Brain pericyte (primary cell): ENCODE measurements at regions not wholly inside any gene's neighbourhood (a gene's known extent, or its start where the extent isn't known, plus 50 kb on each side); places are given as distances from the start of the nearest gene placed in this dataset.
"Not testable (repeated sequence)": the region's sequence is repeated elsewhere in the genome, so short reads cannot be mapped to it uniquely, and the experiment has no call there.

Experiments
- DNase-seq: peaks from one replicate; pipeline ENCODE4 v3.0.0-alpha.2; 2012; ENCODE audit warnings: low read depth, low spot score

DNA sequence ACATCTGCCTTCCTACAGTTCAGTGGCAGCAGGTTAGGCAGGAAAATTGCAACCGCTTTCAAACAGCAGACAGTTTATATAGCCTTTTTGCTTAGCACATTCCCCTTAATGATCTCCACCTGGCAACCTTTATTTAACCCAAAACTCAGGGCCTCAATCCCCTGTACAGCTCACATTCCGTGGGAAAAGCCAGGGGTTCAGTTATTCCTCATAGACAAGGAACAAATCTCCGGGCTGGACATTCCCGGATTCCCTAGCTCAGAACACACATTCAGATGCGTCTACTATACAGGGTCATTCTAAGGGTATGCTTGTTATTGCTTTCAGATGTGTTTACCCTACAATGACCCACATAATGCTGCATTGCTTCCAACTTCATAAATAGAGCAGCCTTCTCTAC, 73.8 kb upstream of the DCN start:
- peak; percentile 25 for DNase-seq

GRCh38 chr12:91252341-91252740, 69.7 kb upstream of the DCN start:
- no peak for DNase-seq

- no peak for DNase-seq
Observed at GRCh38 chr12:91250273-91250665, 67.7 kb upstream of the DCN start.

DNA sequence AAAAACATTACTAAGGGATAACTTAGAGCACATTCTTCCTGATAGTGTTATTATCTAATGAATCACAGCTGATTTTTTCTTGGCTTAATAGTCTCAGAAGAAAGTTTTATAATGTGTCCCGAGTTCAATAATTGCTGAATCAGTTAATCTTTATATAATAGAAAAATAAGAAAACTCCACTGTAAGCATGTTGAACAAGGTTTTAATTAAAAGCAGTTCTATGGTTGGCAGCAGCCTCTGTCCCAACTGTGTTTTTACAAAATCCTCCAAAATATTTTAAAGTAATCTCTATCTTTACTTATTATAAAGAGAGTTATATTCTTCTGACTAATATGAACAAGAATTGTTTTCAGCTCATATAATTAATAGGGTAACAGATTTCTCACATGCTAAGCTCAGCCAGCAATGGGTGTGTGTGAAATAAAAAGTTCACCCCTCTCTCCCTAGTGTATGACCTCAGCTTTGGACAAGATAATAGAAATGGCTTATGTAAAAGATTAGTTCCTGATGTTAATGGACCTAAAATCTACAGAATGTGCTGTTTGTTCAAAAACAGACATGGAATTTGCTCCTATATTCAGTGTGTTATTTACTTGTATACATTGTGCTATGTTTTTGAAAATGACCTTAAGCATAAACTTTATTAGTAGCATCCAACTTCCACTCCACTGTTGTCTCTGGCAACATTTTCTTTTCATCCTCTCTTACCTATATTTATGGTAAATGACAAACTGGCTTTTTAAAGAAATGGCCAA, 67.1 kb upstream of the DCN start:
- DNase-seq: no peak

- DNase-seq: no peak
Observed at GRCh38 chr12:91249054-91249453, 66.4 kb upstream of the DCN start.

- DNase-seq: not testable (repeated sequence)
Observed at GRCh38 chr12:91243177-91243576, 60.6 kb upstream of the DCN start.

- no peak for DNase-seq
Observed at GRCh38 chr12:91241756-91242155, 59.1 kb upstream of the DCN start.

DNA sequence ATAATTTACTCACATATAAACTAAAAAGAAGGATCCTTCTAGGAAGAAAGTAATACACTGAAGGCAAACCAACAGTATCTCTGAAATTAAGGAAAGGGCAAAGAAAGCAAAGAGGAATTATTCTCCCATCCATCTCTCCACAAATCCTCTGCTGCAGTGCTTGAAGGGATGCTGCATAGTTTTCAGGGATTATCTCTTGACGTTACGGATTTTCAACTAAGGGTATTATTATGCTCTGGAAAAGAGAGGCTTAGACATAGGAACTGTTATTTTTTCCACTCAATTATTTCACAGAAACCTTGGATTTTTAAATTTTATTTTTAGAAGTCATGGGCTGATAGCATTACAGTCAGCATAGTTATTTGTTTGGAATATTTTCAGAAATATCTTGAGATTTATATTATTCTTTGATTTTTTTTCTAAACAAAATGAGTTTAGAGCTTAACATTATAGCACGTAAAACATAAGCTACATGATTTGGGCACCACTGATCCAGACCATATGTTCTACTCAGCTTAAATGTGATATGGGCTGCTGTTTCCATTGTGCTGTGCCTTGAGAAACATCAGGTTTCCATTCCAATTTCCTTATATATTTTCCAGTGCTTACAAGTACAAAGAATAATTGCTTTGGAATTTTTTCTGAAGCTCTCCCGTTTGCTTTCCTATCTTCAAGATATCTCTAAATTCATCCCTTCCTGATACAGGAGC, 57.9 kb upstream of the DCN start:
- no peak for DNase-seq

GRCh38 chr12:91239481-91239880, 56.9 kb upstream of the DCN start:
- no peak for DNase-seq
